Smooth muscle cell (in vitro differentiated cells): ENCODE measurements at regions not wholly inside any gene's neighbourhood (a gene's known extent, or its start where the extent isn't known, plus 50 kb on each side); places are given as distances from the start of the nearest gene placed in this dataset.

ENCODE experiments used
- DNase-seq: peaks from one replicate; lab custom pipeline; 2025; ENCODE audit not compliant: unreplicated experiment; lab: John Stamatoyannopoulos, UW
- H2AFZ ChIP-seq: fragments of 200-600 bp; sonication (generic); 2 replicates; pipeline ENCODE4 v1.6.0; 2016; ENCODE audit warnings: antibody characterized with exemption, low read depth, mild to moderate bottlenecking
- H3F3A ChIP-seq: fragments of 200-600 bp; sonication (generic); 2 replicates; pipeline ENCODE4 v1.6.0; 2017; ENCODE audit warnings: antibody characterized with exemption, low read depth
- H3K27ac ChIP-seq: fragments of 200-600 bp; sonication (generic); 2 replicates; pipeline ENCODE4 v1.5.1; 2016; ENCODE audit warnings: low read depth, mild to moderate bottlenecking
- H3K27me3 ChIP-seq: fragments of 200-600 bp; sonication (generic); 2 replicates; pipeline ENCODE4 v1.6.1; 2016; ENCODE audit warnings: low read depth, mild to moderate bottlenecking
- H3K36me3 ChIP-seq: fragments of 200-600 bp; sonication (generic); 2 replicates; pipeline ENCODE4 v1.5.1; 2016; ENCODE audit warnings: low read depth
- H3K4me1 ChIP-seq: fragments of 200-600 bp; sonication (generic); 2 replicates; pipeline ENCODE4 v1.5.1; 2016; ENCODE audit warnings: low read depth
- H3K4me2 ChIP-seq: fragments of 200-600 bp; sonication (generic); 2 replicates; pipeline ENCODE4 v1.6.0; 2016; ENCODE audit warnings: mild to moderate bottlenecking
- H3K4me3 ChIP-seq: fragments of 200-600 bp; sonication (generic); 2 replicates; pipeline ENCODE4 v1.5.1; 2016; ENCODE audit warnings: mild to moderate bottlenecking
- H3K79me2 ChIP-seq: fragments of 200-600 bp; sonication (generic); 2 replicates; pipeline ENCODE4 v1.6.0; 2016; ENCODE audit warnings: low read depth, mild to moderate bottlenecking
- H3K9ac ChIP-seq: fragments of 200-600 bp; sonication (generic); 2 replicates; pipeline ENCODE4 v1.6.0; 2016; ENCODE audit warnings: low read depth
- H3K9me3 ChIP-seq: fragments of 200-600 bp; sonication (generic); replicated peaks from 2 replicates; pipeline ENCODE4 v1.5.1; 2016; ENCODE audit warnings: low read depth
- H4K20me1 ChIP-seq: fragments of 200-600 bp; sonication (generic); 2 replicates; pipeline ENCODE4 v1.6.0; 2016; ENCODE audit warnings: low read depth
- WGBS: methylation state at CpG from one replicate; pipeline ENCODE4 v1.1.7; 2016; ENCODE audit warnings: low lambda C conversion rate; 5-methylcytosine and 5-hydroxymethylcytosine counted together
- TF ChIP-seq, protein P1 (sequence below): fragments of 200-600 bp; sonication (generic); IDR thresholded peaks from 2 replicates; pipeline ENCODE4 v1.5.1; 2017; ENCODE audit warnings: borderline replicate concordance, mild to moderate bottlenecking, antibody characterized with exemption; ENCODE audit not compliant: insufficient read depth, poor library complexity, severe bottlenecking

DNA sequence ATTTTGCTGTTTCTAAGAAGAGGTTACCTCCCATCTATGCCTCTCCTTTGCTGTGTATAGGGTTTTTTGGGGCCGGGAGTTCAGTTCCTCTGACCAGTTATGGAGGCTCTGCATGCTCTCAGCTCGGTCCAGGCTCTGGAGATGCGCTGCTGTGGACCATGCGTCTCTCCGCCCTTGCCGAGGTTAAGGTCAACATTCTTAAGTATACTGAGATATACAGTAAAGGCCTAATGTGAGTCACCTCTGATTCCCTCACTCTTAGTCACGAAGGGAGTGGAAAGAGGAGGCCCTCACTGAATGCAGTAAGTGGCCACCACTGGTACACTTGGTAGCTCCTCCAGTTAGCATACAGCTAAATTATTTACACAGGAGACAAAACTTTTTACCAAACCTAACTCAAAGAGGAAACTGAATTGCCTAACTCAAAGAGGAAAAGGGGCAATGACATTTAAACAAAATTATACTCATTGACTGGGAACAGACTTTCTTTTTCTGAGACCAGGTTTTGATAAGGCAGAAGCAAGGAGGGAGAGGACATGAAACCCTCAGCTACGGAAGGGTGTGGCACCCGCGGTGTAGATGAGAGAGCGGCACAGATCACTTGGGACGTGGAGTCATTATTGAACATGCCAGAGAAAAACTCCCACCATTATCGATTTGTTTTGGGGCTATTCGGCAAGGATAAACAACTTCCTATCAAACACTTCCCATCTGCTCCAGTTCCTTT is 98.7 kb downstream of the COPS8 start:
- Histone ChIP-seq H2AFZ (no peak overlapping the region), H3K36me3 (no peaks in the 10 kb centered on the region), H3K4me2 (peak overlapping the region; percentile 14), H3K27ac (peak overlapping the region; percentile 91), H4K20me1 (no peaks in the 10 kb centered on the region), H3K4me3 (no peak overlapping the region), H3F3A (peaks cover 34% of the 10 kb centered on the region), H3K4me1 (peaks cover 25% of the 10 kb centered on the region), H3K9me3 (no peaks in the 10 kb centered on the region), H3K79me2 (peaks cover 24% of the 10 kb centered on the region), H3K27me3 (no peaks in the 10 kb centered on the region), H3K9ac (peak overlapping the region; percentile 20)
- no peak for DNase-seq
- TF ChIP-seq, protein P1, sequence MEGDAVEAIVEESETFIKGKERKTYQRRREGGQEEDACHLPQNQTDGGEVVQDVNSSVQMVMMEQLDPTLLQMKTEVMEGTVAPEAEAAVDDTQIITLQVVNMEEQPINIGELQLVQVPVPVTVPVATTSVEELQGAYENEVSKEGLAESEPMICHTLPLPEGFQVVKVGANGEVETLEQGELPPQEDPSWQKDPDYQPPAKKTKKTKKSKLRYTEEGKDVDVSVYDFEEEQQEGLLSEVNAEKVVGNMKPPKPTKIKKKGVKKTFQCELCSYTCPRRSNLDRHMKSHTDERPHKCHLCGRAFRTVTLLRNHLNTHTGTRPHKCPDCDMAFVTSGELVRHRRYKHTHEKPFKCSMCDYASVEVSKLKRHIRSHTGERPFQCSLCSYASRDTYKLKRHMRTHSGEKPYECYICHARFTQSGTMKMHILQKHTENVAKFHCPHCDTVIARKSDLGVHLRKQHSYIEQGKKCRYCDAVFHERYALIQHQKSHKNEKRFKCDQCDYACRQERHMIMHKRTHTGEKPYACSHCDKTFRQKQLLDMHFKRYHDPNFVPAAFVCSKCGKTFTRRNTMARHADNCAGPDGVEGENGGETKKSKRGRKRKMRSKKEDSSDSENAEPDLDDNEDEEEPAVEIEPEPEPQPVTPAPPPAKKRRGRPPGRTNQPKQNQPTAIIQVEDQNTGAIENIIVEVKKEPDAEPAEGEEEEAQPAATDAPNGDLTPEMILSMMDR, result no peak
- 77% methylated on average over 14 of the region's 14 CpGs for WGBS

DNA sequence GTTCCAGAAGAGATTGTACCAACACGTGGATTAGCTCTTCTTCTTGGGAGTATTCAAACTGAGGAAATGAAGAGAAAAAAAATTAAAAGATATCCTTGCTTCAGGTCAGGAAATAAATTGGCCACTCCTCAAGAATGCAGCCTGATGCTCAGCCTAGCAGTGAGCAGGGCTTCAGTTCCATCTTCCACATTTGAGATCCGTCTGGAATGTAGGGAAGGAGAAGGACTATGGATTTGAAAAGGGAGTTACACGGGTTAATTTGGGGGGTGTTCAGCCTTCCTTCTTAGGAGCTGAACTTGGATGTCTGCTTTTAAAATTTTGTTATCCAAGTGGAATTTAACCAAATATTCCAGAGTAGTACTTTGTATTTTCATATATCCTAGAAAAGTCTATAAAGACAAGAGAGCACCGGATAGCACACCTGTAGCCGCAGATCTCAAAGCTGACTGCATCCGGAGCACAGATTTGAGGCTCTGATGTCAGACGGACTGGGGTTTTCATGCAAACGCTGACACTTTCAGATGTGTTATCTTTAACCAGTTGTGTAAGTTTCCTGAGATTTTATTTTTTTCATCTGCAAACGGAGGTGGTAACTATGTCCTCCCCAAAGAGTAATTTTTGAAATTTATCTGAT is 99.3 kb downstream of the COPS8 start:
- Histone ChIP-seq H3K79me2 (peaks cover 24% of the 10 kb centered on the region), H3K4me2 (peak overlapping the region; percentile 16), H3K27me3 (no peaks in the 10 kb centered on the region), H3K9me3 (no peaks in the 10 kb centered on the region), H3K4me3 (no peak overlapping the region), H3K4me1 (peaks cover 25% of the 10 kb centered on the region), H3K9ac (peak overlapping the region; percentile 20), H3K36me3 (no peaks in the 10 kb centered on the region), H3K27ac (peak overlapping the region; percentile 77), H2AFZ (peak overlapping the region; percentile 13), H4K20me1 (no peaks in the 10 kb centered on the region), H3F3A (peaks cover 29% of the 10 kb centered on the region)
- DNase-seq, result no peak
- WGBS, result 88% methylated on average over 9 of the region's 9 CpGs
- TF ChIP-seq, protein P1, result no peak

DNA sequence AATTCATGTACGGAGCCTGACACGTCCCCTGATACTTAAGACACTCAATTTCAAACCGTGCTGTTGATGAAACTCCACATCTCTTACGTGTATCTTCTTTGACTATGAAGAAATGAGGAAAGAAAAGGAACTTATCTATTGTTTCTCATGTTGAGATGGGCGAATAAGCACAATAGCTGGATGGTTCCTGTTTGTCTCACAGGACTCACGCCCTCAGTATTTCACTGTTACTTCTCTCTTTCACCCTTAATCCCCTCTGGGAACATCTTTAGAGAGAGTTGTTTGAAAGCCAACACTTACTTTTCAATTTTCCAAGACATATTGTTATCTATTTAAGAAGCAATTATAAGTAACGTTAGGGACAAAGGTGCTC is 99.8 kb downstream of the COPS8 start:
- no peaks in the 10 kb centered on the region for H4K20me1 ChIP-seq

More for the DNA sequence above, 99.8 kb downstream of the COPS8 start:
- Histone ChIP-seq H3K79me2 (peaks cover 24% of the 10 kb centered on the region), H3F3A (peaks cover 24% of the 10 kb centered on the region), H3K9me3 (no peaks in the 10 kb centered on the region), H3K36me3 (no peaks in the 10 kb centered on the region), H3K9ac (no peak overlapping the region), H2AFZ (peak overlapping the region; percentile 13), H3K4me1 (peaks cover 25% of the 10 kb centered on the region), H3K4me2 (peak overlapping the region; percentile 16), H3K27me3 (no peaks in the 10 kb centered on the region), H3K4me3 (no peak overlapping the region), H3K27ac (peak overlapping the region; percentile 17)
- WGBS, result 88% methylated on average over 7 of the region's 7 CpGs
- TF ChIP-seq, protein P1, result no peak
- no peak for DNase-seq
